Fibroblast of skin of right quadriceps (primary cell): ENCODE measurements at regions not wholly inside any gene's neighbourhood (a gene's known extent, or its start where the extent isn't known, plus 50 kb on each side); places are given as distances from the start of the nearest gene placed in this dataset.
"Not testable (repeated sequence)": the region's sequence is repeated elsewhere in the genome, so short reads cannot be mapped to it uniquely, and the experiment has no call there.

Experiments
- DNase-seq: peaks from one replicate; pipeline ENCODE4 v3.0.0-alpha.2; 2013

- no peak for DNase-seq
Measured at GRCh38 chr9:84513473-84513872, 156.1 kb upstream of the NTRK2 start.

DNA sequence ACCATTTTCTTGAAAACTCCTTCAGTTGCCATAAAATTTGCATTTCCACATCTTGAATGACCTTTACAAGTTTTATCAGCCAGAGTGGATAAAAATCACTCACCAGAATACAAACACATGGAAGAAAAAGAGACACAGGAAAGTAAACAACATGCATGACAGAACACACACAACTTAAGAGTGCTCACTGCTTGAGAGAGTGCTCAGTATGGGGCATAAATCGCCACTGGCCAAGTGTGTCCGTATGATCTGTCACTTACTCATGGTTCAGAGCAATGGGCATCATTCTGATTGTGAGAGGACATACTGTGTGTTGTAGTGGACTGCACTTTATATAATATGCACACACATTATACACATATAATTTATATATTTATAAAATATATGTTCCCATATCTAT is 155.6 kb upstream of the NTRK2 start:
- no peak for DNase-seq

- no peak for DNase-seq
Measured at GRCh38 chr9:84514421-84514820, 155.1 kb upstream of the NTRK2 start.

- no peak for DNase-seq
Measured at GRCh38 chr9:84517026-84517425, 152.5 kb upstream of the NTRK2 start.

DNA sequence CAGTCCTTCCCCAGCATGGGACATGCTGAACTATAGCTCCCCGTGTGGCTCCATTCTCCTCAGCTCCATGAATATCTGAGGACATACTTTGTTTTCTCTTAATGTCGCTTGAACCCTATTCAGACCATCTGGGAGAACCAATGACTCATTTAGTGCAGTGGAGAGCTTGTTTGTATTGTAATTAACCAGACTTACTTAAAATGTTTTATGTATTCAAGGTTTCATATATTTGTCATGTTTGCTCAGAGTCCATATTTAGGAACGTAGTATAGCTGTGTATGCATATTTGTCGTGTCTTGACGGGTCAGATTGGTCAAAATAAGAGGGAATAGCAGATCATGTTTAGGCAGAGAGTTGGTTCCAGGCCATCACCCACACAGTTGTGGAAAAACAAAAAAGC is 150.1 kb upstream of the NTRK2 start:
- DNase-seq = no peak

DNA sequence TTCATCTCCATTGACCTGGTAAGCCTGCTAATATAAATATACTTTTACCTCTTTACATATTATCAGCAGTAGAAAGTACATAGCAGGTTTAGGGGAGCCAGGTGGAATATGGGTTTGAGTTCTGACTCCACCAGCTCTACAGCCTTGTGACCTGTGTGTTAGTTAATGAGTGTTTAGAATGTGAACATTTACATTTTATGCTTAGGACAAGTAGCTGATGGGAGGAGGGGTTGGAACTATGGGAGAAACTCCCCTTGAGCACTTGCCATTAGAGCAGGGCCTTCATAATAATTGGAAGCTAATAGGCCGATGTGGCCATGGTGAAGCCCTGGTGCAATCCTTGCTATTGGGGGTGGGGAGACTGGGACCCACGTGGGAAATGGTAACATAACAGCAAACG is 148.3 kb upstream of the NTRK2 start:
- DNase-seq = no peak

DNA sequence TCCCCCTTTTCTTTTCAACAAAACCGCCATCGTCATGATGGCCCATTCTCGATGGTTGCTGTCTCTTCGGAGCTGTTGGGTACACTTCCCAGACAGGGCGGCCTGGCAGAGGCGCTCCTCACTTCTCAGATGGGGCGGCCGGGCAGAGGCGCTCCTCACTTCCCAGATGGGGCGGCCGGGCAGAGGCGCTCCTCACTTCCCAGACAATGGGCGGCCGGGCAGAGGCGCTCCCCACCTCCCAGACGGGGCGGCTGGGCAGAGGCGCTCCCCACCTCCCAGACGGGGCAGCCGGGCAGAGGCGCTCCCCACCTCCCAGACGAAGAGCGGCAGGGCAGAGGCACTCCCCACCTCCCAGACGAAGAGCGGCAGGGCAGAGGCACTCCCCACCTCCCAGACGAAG is 143.3 kb upstream of the NTRK2 start:
- not testable (repeated sequence) for DNase-seq

DNA sequence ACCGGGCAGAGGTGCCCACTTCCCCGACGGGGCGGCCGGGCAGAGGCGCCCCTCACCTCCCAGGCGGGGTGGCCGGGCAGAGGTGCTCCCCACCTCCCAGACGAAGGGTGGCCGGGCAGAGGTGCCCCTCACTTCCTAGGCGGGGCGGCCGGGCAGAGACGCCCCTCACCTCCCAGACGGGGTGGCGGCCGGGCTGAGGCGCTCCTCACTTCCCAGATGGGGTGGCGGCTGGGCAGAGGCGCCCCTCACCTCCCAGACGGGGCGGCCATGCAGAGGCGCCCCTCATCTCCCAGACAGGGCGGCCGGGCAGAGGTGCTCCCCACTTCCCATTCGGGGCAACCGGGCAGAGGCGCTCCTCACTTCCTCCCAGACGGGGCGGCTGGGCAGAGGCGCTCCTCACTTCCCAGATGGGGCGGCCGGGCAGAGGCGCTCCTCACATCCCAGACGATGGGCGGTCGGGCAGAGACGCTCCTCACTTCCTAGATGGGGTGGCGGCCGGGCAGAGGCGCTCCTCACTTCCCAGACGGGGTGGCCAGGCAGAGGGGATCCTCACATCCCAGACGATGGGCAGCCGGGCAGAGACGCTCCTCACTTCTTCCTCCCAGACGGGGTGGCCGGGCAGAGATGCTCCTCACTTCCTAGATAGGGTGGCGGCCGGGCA is 142.3 kb upstream of the NTRK2 start:
- not testable (repeated sequence) for DNase-seq

- DNase-seq = not testable (repeated sequence)
Measured at GRCh38 chr9:84535973-84536372, 133.6 kb upstream of the NTRK2 start.

GRCh38 chr9:84538879-84539278 is 130.7 kb upstream of the NTRK2 start:
- DNase-seq = no peak

DNA sequence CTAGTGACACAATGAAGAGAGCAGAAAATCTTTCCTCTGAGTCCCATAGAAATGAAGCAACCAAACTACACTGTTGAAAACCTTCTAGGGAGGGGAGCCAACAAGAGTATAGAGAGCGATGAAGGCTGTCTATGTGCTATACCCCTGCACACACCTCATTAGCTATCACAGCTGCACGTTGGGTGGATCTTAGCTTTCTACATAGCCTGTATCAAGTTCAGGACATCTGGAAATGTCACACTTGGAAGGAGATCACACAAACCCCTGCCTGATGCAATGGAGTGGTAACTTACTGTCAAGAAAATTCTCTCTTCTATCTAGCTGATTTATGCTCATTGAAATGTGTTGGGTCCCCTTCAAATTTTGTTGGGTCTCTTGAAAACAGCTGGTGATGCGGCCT is 127.0 kb upstream of the NTRK2 start:
- DNase-seq = no peak

GRCh38 chr9:84554069-84554664 is 115.4 kb upstream of the NTRK2 start:
- DNase-seq = no peak

DNA sequence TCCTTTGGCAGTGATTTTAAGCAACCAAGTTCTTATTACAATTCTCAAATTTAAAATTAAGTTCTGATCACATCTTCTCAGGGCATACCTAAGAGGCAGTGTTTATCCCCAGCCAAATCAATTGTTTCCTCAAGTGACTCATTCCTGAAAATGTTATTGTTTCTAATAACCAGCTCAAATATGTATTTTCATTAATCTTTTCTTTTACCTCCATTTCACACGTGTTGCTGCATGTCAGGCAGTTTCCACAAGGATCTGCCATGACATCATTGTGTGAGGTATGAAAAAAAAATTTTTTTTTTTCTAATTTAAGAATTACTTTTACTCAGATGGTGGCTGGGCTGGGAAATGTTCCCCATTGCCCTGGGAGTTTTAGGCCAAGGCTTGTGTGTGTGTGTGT is 113.0 kb upstream of the NTRK2 start:
- DNase-seq = no peak

GRCh38 chr9:84557751-84558150 is 111.8 kb upstream of the NTRK2 start:
- DNase-seq = no peak

DNA sequence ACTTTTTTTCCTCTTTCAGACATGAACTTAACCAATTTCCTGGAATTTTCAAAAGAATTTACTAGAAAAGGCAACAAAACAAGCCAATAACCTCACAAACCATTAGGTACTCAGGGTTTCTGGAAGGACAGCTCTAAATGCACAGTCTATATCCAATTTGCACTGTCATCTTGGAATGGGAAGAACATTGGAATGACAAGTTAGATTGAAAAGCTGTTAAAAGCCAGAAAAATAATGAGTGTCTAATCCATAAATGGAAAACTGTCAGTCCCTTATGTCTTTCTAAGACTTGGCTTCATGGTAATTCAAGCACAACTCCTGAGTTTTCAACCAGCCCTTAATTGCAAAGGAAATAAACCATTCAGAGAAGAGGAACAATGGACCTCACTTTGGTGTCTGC is 105.8 kb upstream of the NTRK2 start:
- no peak for DNase-seq

DNA sequence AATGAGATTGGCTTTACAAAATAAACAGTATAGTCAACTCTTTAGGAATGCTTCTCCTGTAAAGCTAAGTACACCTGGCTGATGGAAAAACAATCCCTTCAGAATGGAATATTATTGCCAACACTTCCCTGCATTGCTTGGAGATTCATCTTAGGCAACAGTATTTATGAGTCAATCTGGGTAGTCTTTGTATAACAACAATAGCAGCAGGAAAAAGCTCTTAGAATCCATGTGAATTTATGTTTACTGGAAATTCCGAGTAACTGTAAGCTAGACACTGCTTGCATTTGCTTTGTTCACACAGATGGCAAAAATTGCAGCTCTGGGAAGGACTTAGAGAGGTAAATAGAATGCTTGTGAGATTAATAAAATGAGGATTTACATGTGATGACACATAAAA is 101.7 kb upstream of the NTRK2 start:
- DNase-seq = no peak

DNA sequence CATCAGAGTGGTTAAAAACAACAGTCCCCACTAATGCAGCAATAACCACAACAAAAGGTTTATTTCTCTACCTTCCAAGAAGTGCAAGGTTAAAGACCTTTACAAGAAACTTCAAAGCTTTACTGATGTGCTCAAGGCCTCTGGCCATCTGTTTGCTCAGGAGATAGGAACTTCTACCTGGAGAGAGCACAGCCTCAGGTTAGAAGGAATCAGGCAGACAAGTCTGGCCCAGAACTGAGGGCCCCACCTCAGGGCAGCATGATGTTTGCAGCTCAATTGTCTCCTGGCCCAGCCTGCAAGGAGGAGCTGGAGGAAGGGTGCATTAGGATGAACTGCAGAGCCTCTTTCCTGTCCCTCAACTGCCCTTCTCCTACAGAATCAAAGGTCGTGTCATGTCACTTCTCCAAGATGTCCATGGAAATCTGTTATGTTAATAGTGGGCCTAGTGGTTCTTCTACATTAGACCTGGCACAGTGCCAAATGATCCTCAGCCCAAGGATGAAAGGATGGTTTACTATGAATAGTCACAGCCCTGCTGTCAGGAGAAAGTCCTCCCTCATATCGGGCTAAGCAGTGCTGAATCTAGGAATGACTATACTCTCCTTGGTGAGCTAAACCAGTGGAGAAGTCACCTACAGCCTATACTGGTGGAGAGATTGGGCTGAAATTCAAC is 98.9 kb upstream of the NTRK2 start:
- DNase-seq = no peak

- DNase-seq = no peak
Measured at GRCh38 chr9:84573083-84573482, 96.4 kb upstream of the NTRK2 start.

DNA sequence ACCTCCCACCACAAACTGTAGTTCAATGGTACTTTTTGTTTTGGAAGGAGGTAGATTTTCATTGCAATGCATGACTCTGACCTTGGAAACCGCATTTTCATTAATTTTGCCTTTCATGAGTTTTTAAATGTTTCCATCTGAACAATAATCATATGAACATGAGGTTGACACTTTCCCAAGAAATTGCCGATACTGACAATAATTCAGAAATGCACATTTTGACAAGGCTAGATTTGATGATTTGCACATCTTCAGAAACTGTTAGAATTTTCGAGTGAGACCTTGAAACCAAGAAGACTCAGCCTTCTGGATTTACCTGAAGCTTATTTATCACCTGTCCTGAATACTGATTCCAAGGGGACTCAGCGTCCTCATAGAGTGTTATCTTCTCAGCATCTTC is 93.8 kb upstream of the NTRK2 start:
- DNase-seq = no peak

DNA sequence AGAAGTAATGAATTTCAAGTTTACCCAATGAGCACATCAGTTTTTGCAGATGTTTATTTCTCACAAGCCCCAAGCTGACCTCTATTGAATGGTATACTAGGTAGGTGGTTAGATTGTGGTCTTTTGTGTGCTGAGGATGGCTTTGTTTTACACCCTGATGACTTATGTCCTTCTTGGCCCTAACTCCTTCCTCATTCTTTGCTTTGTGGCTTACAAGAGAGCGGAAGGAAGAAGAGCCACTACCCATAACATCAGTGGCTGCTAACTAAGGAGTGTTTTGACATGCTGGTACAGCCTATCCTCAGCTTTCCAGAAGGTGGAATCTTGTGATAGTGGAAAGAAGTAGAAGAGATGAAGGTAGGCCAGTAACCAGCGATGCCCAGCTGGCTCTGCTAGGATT is 85.7 kb upstream of the NTRK2 start:
- DNase-seq = no peak

- DNase-seq = no peak
Measured at GRCh38 chr9:84586662-84587061, 82.9 kb upstream of the NTRK2 start.

DNA sequence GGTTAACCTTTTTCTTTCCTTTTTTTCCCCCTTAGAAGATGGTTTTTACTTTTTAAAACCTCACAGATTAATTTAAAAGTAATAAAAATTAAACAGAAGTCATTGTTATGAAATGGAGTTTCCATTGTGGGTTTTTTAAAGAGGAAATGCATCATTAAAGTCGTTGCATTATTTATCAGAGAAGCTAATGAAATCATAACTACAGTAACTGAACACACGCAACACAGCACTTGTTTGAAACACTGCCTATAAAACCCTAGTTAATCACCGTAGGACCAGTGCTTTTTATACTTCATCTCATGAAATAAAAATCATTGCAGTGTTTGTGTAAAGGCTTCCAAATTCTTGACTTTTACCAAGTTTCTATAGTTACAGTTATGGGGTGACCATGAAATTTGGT is 82.4 kb upstream of the NTRK2 start:
- no peak for DNase-seq

GRCh38 chr9:84589542-84589941 is 80.0 kb upstream of the NTRK2 start:
- DNase-seq = no peak

DNA sequence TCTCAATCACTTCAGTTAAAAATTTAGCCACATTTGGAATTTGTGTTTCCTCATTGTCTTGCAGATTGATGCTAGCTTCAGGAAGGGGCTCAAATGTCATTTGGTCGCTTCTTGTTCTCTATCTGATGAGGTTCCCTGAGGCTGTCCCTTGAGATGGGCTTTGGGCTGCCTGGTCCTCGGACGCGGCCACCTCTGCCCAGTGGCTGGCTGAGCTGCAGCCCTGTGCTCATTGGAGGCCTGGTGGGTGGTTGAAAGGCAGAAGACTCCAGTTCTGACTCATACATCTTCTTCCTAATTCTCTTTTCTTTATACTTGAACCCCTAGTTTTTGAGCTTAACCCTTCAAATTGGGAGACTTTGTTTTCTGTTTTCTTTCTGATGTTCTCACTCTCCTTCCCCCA is 78.8 kb upstream of the NTRK2 start:
- DNase-seq = no peak

- DNase-seq = no peak
Measured at GRCh38 chr9:84592918-84593317, 76.6 kb upstream of the NTRK2 start.
